ENCODE measurements at regions not wholly inside any gene's neighbourhood (a gene's known extent, or its start where the extent isn't known, plus 50 kb on each side); places are given as distances from the start of the nearest gene placed in this dataset.
"Not testable (repeated sequence)": the region's sequence is repeated elsewhere in the genome, so short reads cannot be mapped to it uniquely, and the experiment has no call there.

DNA sequence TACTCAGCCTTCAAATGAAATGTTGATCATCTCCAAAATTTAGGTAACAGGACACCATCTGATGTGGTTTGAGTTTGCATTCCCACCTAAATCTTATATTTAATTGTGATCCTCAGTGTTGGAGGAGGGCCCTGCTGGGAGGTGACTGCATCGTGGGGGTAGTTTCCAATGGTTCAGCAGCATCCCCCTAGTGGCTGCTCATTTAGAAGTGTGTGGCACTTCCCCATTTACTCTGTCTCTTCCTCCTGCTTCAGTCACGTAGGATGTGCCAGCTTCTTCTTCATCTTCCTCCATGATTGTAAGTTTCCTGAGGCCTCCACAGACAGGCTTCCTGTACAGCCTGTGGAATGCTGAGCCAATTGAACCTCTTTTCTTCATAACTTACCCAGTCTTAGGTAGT is 731.2 kb downstream of the USP25 start:
- DNase-seq (ENCODE audit: low read depth in 4 of 4, low spot score in 1 of 4) = no peak

- DNase-seq (ENCODE audit: low read depth in 4 of 4, low spot score in 1 of 4) = not testable (repeated sequence)
These were observed 734.6 kb downstream of the USP25 start for GRCh38 chr21:16464211-16464889.

DNA sequence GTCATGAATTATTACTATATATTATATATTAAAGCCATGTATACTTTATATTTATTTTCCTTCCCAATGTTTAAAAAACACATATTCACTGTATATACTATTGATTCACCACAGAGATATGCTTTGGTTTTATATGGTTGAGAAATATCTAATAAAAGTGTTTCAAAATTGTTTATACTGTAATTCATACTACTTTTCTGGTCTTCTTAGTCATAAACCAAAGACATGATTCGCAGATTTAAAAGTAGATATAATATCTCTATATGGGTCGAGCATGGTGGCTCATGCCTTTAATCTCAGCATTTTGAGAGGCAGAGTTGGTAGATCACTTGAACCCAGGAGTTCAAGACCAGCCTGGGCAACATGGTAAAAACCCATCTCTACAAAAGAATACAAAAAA is 738.4 kb downstream of the USP25 start:
- no peak for DNase-seq (ENCODE audit: low read depth in 4 of 4, low spot score in 1 of 4)

DNA sequence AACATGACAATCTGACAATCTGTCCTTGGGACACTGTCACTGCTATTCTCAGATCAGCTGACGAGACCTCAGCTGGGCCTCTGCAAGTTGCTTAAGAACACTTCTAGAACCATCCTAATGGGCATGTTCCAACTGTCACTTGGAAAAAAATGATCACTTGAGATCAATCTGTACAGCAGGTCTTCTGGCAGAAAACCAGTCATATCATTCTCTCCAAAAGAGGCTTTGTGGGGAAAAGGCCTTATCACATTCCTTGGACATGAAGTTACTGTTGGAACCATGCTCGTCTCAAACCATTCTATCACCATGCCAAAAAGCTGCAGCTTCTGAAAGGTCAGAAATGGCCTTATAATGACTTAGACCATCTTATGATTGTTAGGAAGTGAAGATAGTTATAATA is 744.2 kb downstream of the USP25 start:
- DNase-seq (ENCODE audit: low read depth in 4 of 4, low spot score in 1 of 4) = no peak

GRCh38 chr21:16476056-16476825 is 746.5 kb downstream of the USP25 start:
- no peak for DNase-seq (ENCODE audit: low read depth in 4 of 4, low spot score in 1 of 4)

GRCh38 chr21:16488042-16488441 is 758.3 kb downstream of the USP25 start:
- DNase-seq (ENCODE audit: low read depth in 4 of 4, low spot score in 1 of 4) = no peak

DNA sequence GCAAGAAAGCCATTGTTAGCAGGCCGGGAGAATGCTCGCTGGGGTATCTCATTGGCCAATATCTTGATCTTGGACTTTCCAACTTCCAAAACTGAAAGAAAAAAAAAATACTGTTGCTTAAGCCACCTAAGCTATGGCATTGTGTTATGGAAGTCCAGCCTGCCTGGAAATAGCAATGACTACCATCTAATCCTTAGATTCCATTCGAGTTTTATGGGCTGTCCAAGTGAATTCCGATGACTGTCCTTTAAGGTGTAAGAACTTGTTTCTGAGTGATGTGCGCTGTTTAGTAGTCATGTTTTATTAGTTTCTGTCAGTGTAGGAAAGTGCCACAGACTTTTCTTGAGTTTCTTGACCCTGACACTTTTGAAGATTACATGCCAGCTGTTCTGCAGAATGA is 762.6 kb downstream of the USP25 start:
- no peak for DNase-seq (ENCODE audit: low read depth in 4 of 4, low spot score in 1 of 4)

- no peak for DNase-seq (ENCODE audit: low read depth in 4 of 4, low spot score in 1 of 4)
These were observed 763.1 kb downstream of the USP25 start for GRCh38 chr21:16492892-16493291.

DNA sequence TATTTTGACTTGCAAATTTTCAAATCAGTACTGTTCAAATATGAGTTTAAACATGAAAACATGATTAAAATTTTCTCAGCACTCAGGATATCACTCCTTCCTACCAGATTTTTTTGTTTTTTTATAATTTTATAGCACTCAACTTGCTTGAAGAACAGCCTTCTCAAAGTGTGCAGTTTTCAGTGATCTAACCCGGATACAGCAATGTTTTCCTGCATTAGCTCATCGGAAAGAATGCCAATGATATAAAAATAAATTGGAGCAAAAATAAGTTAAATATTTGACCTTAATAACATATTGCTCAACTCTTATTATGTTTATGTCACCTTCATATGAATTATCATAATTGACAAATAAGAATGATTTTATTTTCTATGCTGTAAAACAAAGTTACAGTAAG is 766.8 kb downstream of the USP25 start:
- DNase-seq (ENCODE audit: low read depth in 4 of 4, low spot score in 1 of 4) = no peak

DNA sequence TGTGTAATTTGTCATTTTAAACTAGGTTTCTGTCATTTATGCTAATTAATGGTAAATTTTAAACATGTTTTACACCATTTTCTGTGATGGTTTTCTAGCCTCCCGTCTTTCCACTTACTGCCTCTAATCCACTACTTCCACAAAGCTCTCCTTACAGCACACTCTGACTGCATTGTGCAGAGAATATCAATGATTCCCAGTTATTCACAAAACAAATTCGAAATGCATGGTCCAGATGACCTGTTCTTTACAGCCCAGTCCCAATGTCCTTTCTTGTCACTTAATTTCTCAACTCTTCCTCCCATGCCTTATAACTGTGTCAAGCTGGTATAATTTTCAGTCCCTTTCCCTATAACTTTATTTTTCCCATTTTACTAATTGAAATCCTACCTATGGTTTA is 770.5 kb downstream of the USP25 start:
- no peak for DNase-seq (ENCODE audit: low read depth in 4 of 4, low spot score in 1 of 4)

GRCh38 chr21:16502273-16502672 is 772.5 kb downstream of the USP25 start:
- no peak for DNase-seq (ENCODE audit: low read depth in 4 of 4, low spot score in 1 of 4)

DNA sequence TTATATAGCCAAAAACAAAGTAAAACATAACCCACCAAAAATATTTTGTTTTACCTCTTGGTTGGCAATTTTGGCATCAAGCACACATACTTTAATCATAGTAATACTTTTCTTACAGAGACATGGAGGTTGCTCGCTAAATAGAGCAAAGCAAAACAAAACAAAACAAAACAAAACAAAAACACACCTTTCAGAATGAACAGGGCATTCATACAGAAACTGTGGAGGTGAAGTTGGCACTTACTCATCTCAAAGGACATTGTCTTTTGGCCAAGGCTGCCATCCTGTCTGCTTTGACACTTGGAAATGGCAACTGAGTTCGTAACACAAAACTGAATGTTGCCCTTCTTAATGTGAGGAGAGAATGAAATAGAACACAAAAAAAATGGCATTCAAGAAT is 773.1 kb downstream of the USP25 start:
- no peak for DNase-seq (ENCODE audit: low read depth in 4 of 4, low spot score in 1 of 4)

- DNase-seq (ENCODE audit: low read depth in 4 of 4, low spot score in 1 of 4) = no peak
These were observed 774.5 kb downstream of the USP25 start for GRCh38 chr21:16504281-16504680.

- no peak for DNase-seq (ENCODE audit: low read depth in 4 of 4, low spot score in 1 of 4)
These were observed 775.0 kb downstream of the USP25 start for GRCh38 chr21:16504766-16505165.

GRCh38 chr21:16509476-16509875 is 779.7 kb downstream of the USP25 start:
- DNase-seq (ENCODE audit: low read depth in 4 of 4, low spot score in 1 of 4) = no peak

DNA sequence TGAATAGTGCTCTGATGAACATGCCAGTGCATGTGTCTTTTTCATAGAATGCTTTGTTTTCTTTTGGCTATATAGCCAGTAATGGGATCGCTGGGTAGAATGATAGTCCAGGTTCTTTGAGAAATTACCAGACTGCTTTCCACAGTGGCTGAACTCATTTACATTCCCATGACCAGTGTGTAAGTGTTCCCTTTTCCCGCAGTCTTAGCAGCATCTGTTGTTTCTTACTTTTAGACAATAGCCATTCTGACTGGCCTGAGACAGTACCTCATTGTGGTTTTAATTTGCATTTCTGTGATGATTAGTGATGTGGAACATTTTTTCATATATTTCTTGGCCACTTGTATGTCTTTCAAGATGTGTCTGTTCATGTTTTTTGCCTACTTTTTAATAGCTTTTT is 784.5 kb downstream of the USP25 start:
- no peak for DNase-seq (ENCODE audit: low read depth in 4 of 4, low spot score in 1 of 4)

- DNase-seq (ENCODE audit: low read depth in 4 of 4, low spot score in 1 of 4) = no peak
These were observed 787.6 kb downstream of the USP25 start for GRCh38 chr21:16517383-16517782.

- DNase-seq (ENCODE audit: low read depth in 4 of 4, low spot score in 1 of 4) = no peak
These were observed 789.3 kb downstream of the USP25 start for GRCh38 chr21:16519036-16519435.

DNA sequence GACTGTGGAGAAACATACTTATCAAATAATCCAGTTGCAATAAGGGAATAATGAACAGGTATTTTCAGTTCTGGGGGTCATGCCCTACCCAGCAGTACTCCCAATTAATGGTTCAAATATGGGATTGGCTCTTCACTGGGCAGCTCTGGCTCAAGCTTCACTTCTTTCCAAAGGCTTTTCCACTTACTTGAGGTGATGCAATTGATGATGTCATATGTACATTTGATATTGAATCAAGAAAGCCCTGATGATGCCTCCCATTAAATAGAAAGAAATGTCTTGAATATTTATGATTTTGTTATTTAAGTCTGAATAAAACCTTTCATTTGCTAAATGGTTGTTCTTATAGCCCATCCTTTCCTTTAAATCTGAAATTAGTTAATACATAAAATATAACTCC is 789.9 kb downstream of the USP25 start:
- DNase-seq (ENCODE audit: low read depth in 4 of 4, low spot score in 1 of 4) = no peak

DNA sequence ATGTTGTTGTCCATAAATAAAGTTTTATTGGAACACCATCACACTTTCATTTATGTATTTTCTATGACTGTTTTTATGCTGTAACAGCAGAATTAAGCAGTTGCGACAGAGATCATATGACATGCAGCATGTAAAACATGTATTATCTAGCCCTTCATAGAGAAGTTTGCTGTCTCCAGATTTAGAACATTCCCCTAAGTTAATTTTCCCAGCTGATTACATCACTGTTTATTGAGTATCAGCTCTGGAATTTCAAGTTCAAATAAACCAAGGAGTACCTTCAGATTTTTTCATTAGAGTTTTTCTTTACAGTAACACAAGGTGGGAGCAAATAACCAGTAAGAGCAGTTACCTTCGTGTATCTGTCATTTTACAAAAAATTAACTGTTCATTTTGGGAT is 792.8 kb downstream of the USP25 start:
- DNase-seq (ENCODE audit: low read depth in 4 of 4, low spot score in 1 of 4) = no peak

DNA sequence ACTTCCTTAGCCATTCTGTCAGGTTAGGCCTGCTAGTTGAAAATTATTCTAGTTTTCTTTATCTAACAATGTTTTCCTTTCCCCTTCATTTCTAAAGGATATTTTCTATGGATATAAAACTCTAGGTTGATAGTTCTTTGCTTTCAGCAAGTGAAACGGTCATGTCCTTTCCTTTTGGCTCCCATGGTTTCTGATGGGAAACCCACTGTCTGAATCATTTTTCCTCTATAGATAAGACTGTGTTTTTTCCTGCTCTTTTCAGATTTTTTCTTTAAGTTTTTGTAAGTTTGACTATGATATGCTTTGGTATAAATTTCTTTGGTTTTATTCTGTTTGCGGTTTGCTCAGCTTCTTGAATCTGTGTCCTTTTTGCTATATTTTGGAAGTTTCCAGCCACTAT is 800.9 kb downstream of the USP25 start:
- DNase-seq (ENCODE audit: low read depth in 4 of 4, low spot score in 1 of 4) = no peak

- DNase-seq (ENCODE audit: low read depth in 4 of 4, low spot score in 1 of 4) = no peak
These were observed 803.1 kb downstream of the USP25 start for GRCh38 chr21:16532840-16533239.

Data from stimulated activated CD4-positive, alpha-beta T cell treated with anti-CD3 and anti-CD28 coated beads, Interleukin-1b, Interleukin-23, amount 100 ng/mL, for 24 hours (primary cell).